Activated T-cell treated with anti-CD3 and anti-CD28 coated beads for 48 hours (primary cell): ENCODE measurements at regions not wholly inside any gene's neighbourhood (a gene's known extent, or its start where the extent isn't known, plus 50 kb on each side); places are given as distances from the start of the nearest gene placed in this dataset.
A peak's percentile ranks its signal among the peaks of the same experiment; 100 is the strongest.
"Not testable (repeated sequence)": the region's sequence is repeated elsewhere in the genome, so short reads cannot be mapped to it uniquely, and the experiment has no call there.

ENCODE experiments used
- DNase-seq: peaks from one replicate; pipeline ENCODE4 v3.0.0-alpha.2; 2020; ENCODE audit warnings: low read depth

GRCh38 chr7:67359900-67360299 is 363.3 kb downstream of the TYW1 start:
- DNase-seq: no peak

- no peak for DNase-seq
These were observed 364.5 kb downstream of the TYW1 start for GRCh38 chr7:67361150-67361549.

GRCh38 chr7:67364441-67365017 is 367.9 kb downstream of the TYW1 start:
- DNase-seq: no peak

GRCh38 chr7:67371429-67372305 is 375.0 kb downstream of the TYW1 start:
- peak; percentile 26 for DNase-seq

- DNase-seq: not testable (repeated sequence)
These were observed 376.8 kb downstream of the TYW1 start for GRCh38 chr7:67373389-67373788.

GRCh38 chr7:67375427-67375826 is 378.8 kb downstream of the TYW1 start:
- DNase-seq: no peak

GRCh38 chr7:67377939-67378862 is 381.6 kb downstream of the TYW1 start:
- DNase-seq: peak; percentile 39

- no peak for DNase-seq
These were observed 383.7 kb downstream of the TYW1 start for GRCh38 chr7:67380326-67380725.

GRCh38 chr7:67380858-67381257 is 384.2 kb downstream of the TYW1 start:
- DNase-seq: no peak

GRCh38 chr7:67387851-67388250 is 391.2 kb downstream of the TYW1 start:
- no peak for DNase-seq

GRCh38 chr7:67391168-67391567 is 394.5 kb downstream of the TYW1 start:
- DNase-seq: no peak

- DNase-seq: no peak
These were observed 396.2 kb downstream of the TYW1 start for GRCh38 chr7:67392596-67393438.

- no peak for DNase-seq
These were observed 397.3 kb downstream of the TYW1 start for GRCh38 chr7:67393903-67394302.

- no peak for DNase-seq
These were observed 402.3 kb downstream of the TYW1 start for GRCh38 chr7:67398916-67399315.

GRCh38 chr7:67401492-67401891 is 404.9 kb downstream of the TYW1 start:
- no peak for DNase-seq

- DNase-seq: no peak
These were observed 405.6 kb downstream of the TYW1 start for GRCh38 chr7:67402280-67402679.

- DNase-seq: no peak
These were observed 410.3 kb downstream of the TYW1 start for GRCh38 chr7:67406976-67407375.

- no peak for DNase-seq
These were observed 410.9 kb downstream of the TYW1 start for GRCh38 chr7:67407392-67408071.

- no peak for DNase-seq
These were observed 411.5 kb downstream of the TYW1 start for GRCh38 chr7:67408109-67408508.

- DNase-seq: no peak
These were observed 417.0 kb downstream of the TYW1 start for GRCh38 chr7:67413670-67414069.

- no peak for DNase-seq
These were observed 418.2 kb downstream of the TYW1 start for GRCh38 chr7:67414858-67415257.
